ENCODE measurements at regions not wholly inside any gene's neighbourhood (a gene's known extent, or its start where the extent isn't known, plus 50 kb on each side); places are given as distances from the start of the nearest gene placed in this dataset.

DNA sequence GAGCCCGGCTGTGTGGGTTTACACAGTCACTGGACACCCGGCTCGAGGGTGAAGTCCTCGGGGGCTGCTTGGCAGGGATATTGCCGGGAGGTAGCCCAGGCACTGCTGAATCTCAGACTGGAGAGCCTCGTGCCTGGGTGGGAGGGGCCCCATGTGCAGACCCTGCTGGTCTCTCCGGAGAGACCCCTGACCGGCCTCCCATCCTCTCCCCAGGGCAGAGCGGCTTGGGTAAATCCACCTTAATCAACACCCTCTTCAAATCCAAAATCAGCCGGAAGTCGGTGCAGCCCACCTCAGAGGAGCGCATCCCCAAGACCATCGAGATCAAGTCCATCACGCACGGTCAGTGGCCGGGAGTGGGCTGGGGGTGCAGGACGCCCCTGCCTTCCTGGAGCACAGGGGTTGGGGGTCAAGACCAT, 346.5 kb downstream of the SEC14L1 start:
- Histone ChIP-seq H3K4me1 (replicated peaks in 1 of 2; ENCODE audit: control insufficient read depth in 2 of 2, insufficient read depth in 2 of 2, low read length in 2 of 2) (peaks cover 0 to 9% of the 10 kb centered on the region in 2 experiments; a peak in 2 of 5 replicates), H3K9ac (ENCODE audit: insufficient read depth in 1 of 2, low read depth in 2 of 2, low read length in 2 of 2) (no peak overlapping the region), H3K9me3 (replicated peaks; ENCODE audit: control insufficient read depth, insufficient read depth, low read depth, low read length) (no peaks in the 10 kb centered on the region), H4K20me1 (replicated peaks; ENCODE audit: control insufficient read depth, insufficient read depth, low read length) (no peaks in the 10 kb centered on the region), H3K79me2 (ENCODE audit: control insufficient read depth, insufficient read depth, low read length) (peaks cover 11% of the 10 kb centered on the region; the same call in 2 of the 3 replicates), H3K27me3 (ENCODE audit: control insufficient read depth in 2 of 2, insufficient read depth in 2 of 2, low read length in 2 of 2) (no peaks in the 10 kb centered on the region), H3K9me1 (ENCODE audit: control insufficient read depth, insufficient read depth, low read length) (no peaks in the 10 kb centered on the region), H2AFZ (ENCODE audit: low read depth, low read length) (no peak overlapping the region), H3K4me2 (ENCODE audit: insufficient read depth, low read length) (no peak overlapping the region), H3K27ac (ENCODE audit: extremely low read depth, low read depth, low read length) (no peak overlapping the region), H3K4me3 (no peak overlapping the region), H3K36me3 (ENCODE audit: control insufficient read depth, insufficient read depth, low read length) (peaks cover 70% of the 10 kb centered on the region; the same call in 2 of the 3 replicates)
- BruUV-seq (replicated peaks), result no TSS peak
- intact Hi-C loops (cut with micrococcal nuclease) (no loop called here), in situ Hi-C loops (cut with MboI) (no loop called here)
- FAIRE-seq (no peak), DNase-seq (ENCODE audit: extremely low read depth in 1 of 4, low spot score in 3 of 4) (no peak), ATAC-seq (no peak)
- ChIA-PET CTCF (ENCODE audit: low intra/inter-chr PET ratio) (interaction anchor here (0.6 kb wide), 1 partner anchor 161 kb away, joined by 3 read pairs; no protein-coding TSS in a partner anchor), POLR2A (interaction anchor here (0.6 kb wide), 1 partner anchor 91 kb away, joined by 3 read pairs; no protein-coding TSS in a partner anchor)
- TF ChIP-seq, protein P1, sequence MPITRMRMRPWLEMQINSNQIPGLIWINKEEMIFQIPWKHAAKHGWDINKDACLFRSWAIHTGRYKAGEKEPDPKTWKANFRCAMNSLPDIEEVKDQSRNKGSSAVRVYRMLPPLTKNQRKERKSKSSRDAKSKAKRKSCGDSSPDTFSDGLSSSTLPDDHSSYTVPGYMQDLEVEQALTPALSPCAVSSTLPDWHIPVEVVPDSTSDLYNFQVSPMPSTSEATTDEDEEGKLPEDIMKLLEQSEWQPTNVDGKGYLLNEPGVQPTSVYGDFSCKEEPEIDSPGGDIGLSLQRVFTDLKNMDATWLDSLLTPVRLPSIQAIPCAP (CRISPR knock-in tag; IDR thresholded peaks at IDR 0.05; ENCODE audit: borderline replicate concordance), result no peak
- TF ChIP-seq SP2 (IDR thresholded peaks at IDR 0.05; ENCODE audit: extremely low read depth, low read depth, low read length, poor library complexity, severe bottlenecking) (no peak), CC2D1A (IDR thresholded peaks at IDR 0.05) (no peak), RBM25 (IDR thresholded peaks at IDR 0.05; ENCODE audit: low read depth, low read length, severe bottlenecking) (no peak), ETV5 (CRISPR knock-in tag; IDR thresholded peaks at IDR 0.05; ENCODE audit: low read depth) (no peak), ZNF134 (CRISPR knock-in tag; conservative IDR thresholded peaks at IDR 0.05) (no peak), ZNF311 (CRISPR knock-in tag; IDR thresholded peaks at IDR 0.05) (no peak), BRD4 (IDR thresholded peaks at IDR 0.05) (no peak), POLR2G (IDR thresholded peaks at IDR 0.05; ENCODE audit: low read depth, low read length) (no peak), KHSRP (IDR thresholded peaks at IDR 0.05) (no peak), SMARCA4 (IDR thresholded peaks at IDR 0.05) (no peak)
- TF ChIP-seq, protein P2, sequence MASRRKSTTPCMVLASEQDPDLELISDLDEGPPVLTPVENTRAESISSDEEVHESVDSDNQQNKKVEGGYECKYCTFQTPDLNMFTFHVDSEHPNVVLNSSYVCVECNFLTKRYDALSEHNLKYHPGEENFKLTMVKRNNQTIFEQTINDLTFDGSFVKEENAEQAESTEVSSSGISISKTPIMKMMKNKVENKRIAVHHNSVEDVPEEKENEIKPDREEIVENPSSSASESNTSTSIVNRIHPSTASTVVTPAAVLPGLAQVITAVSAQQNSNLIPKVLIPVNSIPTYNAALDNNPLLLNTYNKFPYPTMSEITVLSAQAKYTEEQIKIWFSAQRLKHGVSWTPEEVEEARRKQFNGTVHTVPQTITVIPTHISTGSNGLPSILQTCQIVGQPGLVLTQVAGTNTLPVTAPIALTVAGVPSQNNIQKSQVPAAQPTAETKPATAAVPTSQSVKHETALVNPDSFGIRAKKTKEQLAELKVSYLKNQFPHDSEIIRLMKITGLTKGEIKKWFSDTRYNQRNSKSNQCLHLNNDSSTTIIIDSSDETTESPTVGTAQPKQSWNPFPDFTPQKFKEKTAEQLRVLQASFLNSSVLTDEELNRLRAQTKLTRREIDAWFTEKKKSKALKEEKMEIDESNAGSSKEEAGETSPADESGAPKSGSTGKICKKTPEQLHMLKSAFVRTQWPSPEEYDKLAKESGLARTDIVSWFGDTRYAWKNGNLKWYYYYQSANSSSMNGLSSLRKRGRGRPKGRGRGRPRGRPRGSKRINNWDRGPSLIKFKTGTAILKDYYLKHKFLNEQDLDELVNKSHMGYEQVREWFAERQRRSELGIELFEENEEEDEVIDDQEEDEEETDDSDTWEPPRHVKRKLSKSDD (conservative IDR thresholded peaks at IDR 0.05; ENCODE audit: low read length), result no peak
- TF ChIP-seq, protein P3, sequence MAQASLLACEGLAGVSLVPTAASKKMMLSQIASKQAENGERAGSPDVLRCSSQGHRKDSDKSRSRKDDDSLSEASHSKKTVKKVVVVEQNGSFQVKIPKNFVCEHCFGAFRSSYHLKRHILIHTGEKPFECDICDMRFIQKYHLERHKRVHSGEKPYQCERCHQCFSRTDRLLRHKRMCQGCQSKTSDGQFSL (CRISPR knock-in tag; IDR thresholded peaks at IDR 0.05), result no peak
- TF ChIP-seq, protein P3 (tag; IDR thresholded peaks at IDR 0.05), result no peak
- TF ChIP-seq, protein P4, sequence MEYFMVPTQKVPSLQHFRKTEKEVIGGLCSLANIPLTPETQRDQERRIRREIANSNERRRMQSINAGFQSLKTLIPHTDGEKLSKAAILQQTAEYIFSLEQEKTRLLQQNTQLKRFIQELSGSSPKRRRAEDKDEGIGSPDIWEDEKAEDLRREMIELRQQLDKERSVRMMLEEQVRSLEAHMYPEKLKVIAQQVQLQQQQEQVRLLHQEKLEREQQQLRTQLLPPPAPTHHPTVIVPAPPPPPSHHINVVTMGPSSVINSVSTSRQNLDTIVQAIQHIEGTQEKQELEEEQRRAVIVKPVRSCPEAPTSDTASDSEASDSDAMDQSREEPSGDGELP (CRISPR knock-in tag; IDR thresholded peaks at IDR 0.05; ENCODE audit: borderline replicate concordance), result no peak
- TF ChIP-seq, protein P5, sequence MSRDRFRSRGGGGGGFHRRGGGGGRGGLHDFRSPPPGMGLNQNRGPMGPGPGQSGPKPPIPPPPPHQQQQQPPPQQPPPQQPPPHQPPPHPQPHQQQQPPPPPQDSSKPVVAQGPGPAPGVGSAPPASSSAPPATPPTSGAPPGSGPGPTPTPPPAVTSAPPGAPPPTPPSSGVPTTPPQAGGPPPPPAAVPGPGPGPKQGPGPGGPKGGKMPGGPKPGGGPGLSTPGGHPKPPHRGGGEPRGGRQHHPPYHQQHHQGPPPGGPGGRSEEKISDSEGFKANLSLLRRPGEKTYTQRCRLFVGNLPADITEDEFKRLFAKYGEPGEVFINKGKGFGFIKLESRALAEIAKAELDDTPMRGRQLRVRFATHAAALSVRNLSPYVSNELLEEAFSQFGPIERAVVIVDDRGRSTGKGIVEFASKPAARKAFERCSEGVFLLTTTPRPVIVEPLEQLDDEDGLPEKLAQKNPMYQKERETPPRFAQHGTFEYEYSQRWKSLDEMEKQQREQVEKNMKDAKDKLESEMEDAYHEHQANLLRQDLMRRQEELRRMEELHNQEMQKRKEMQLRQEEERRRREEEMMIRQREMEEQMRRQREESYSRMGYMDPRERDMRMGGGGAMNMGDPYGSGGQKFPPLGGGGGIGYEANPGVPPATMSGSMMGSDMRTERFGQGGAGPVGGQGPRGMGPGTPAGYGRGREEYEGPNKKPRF (IDR thresholded peaks at IDR 0.05; ENCODE audit: low read depth, low read length), result no peak
- 94% methylated on average over 11 of the region's 17 CpGs for WGBS (ENCODE audit: insufficient coverage, low coverage, missing lambda C conversion rate)
